MCF 10A (cell line): ENCODE measurements at regions not wholly inside any gene's neighbourhood (a gene's known extent, or its start where the extent isn't known, plus 50 kb on each side); places are given as distances from the start of the nearest gene placed in this dataset.

ENCODE experiments used
- BruUV-seq: library from RNA; stranded (reverse); fragments of 400-500 nt; replicated peaks from 2 replicates; lab custom pipeline; 2021; lab: Mats Ljungman, UMichigan
- CTCF ChIA-PET: fragments of 300-600 bp; sonication (Branson Sonifier 250); formaldehyde crosslinking; extraction: SDS; loops from one replicate; lab custom pipeline; 2021; ENCODE audit warnings: antibody characterized with exemption, inconsistent platforms; lab: Yijun Ruan, JAX
- POLR2A ChIA-PET: fragments of 300-600, 350-650 bp; sonication (Branson Sonifier 250); formaldehyde crosslinking; extraction: SDS; loops from one replicate; lab custom pipeline; 2020; ENCODE audit warnings: antibody characterized with exemption, inconsistent platforms; lab: Yijun Ruan, JAX
- DNase-seq: peaks from one replicate; pipeline ENCODE4 v3.0.0-alpha.2; 2018; ENCODE audit not compliant: unreplicated experiment
- H3K27ac Mint-ChIP-seq: one replicate; pipeline ENCODE4 v1.8.0; 2022; ENCODE audit warnings: mild to moderate bottlenecking, low read depth, mixed read lengths; ENCODE audit not compliant: unreplicated experiment
- H3K27me3 Mint-ChIP-seq: one replicate; pipeline ENCODE4 v1.8.0; 2022; ENCODE audit warnings: mixed read lengths; ENCODE audit not compliant: insufficient read depth, unreplicated experiment
- H3K36me3 Mint-ChIP-seq: one replicate; pipeline ENCODE4 v1.8.0; 2022; ENCODE audit warnings: mild to moderate bottlenecking, moderate library complexity, mixed read lengths; ENCODE audit not compliant: insufficient read depth, unreplicated experiment
- H3K4me1 Mint-ChIP-seq: one replicate; pipeline ENCODE4 v1.8.0; 2022; ENCODE audit warnings: mixed read lengths; ENCODE audit not compliant: insufficient read depth, unreplicated experiment
- H3K4me3 Mint-ChIP-seq: one replicate; pipeline ENCODE4 v1.8.0; 2022; ENCODE audit warnings: mild to moderate bottlenecking, moderate library complexity, mixed read lengths; ENCODE audit not compliant: unreplicated experiment
- H3K9me3 Mint-ChIP-seq: one replicate; pipeline ENCODE4 v1.8.0; 2022; ENCODE audit warnings: mixed read lengths; ENCODE audit not compliant: unreplicated experiment
- CTCF ChIP-seq: fragments of 200-600 bp; IDR thresholded peaks from one replicate; pipeline ENCODE4 v1.8.0; 2022; ENCODE audit warnings: antibody characterized with exemption, mild to moderate bottlenecking; ENCODE audit not compliant: unreplicated experiment
- intact Hi-C: fragments of 100-400 bp; cut with micrococcal nuclease; formaldehyde crosslinking; loops from 2 replicates; pipeline ENCODE4 v1.14.1; 2022

- no peak for DNase-seq
- Mint-ChIP-seq H3K4me3 (no peak overlapping the region), H3K27ac (no peak overlapping the region), H3K9me3 (peaks cover 8% of the 10 kb centered on the region), H3K27me3 (no peaks in the 10 kb centered on the region), H3K36me3 (no peaks in the 10 kb centered on the region), H3K4me1 (no peaks in the 10 kb centered on the region)
- no peak for TF ChIP-seq CTCF
- POLR2A ChIA-PET: no interaction called here
- CTCF ChIA-PET: interaction anchor here (0.5 to 2.1 kb wide), 11 partner anchors 12 to 1609 kb away, joined by 3 to 6 read pairs (median 3); no protein-coding TSS in a partner anchor
- intact Hi-C loops: no loop called here
- BruUV-seq: no TSS peak
These were observed 90.6 kb downstream of the SCP2D1 start for GRCh38 chr20:18904192-18904591.

- no peaks in the 10 kb centered on the region for H3K27me3 Mint-ChIP-seq
- intact Hi-C loops: no loop called here
- no peaks in the 10 kb centered on the region for H3K4me1 Mint-ChIP-seq
- H3K4me3 Mint-ChIP-seq: no peak overlapping the region
- H3K9me3 Mint-ChIP-seq: peaks cover 8% of the 10 kb centered on the region
- no peak overlapping the region for H3K27ac Mint-ChIP-seq
- CTCF ChIA-PET: interaction anchor here (0.5 to 2.1 kb wide), 10 partner anchors 11 to 1609 kb away, joined by 3 to 6 read pairs (median 3); no protein-coding TSS in a partner anchor
- TF ChIP-seq CTCF: no peak
- H3K36me3 Mint-ChIP-seq: no peaks in the 10 kb centered on the region
- no TSS peak for BruUV-seq
- POLR2A ChIA-PET: no interaction called here
- peak; percentile 34 for DNase-seq
These were observed 91.0 kb downstream of the SCP2D1 start for GRCh38 chr20:18904624-18905023.

- CTCF ChIA-PET: interaction anchor here (0.9 to 1.0 kb wide), 2 partner anchors 9 to 272 kb away, joined by 3 to 4 read pairs; no protein-coding TSS in a partner anchor
- intact Hi-C loops: no loop called here
- H3K27ac Mint-ChIP-seq: no peak overlapping the region
These were observed 92.5 kb downstream of the SCP2D1 start for GRCh38 chr20:18906046-18906445.

GRCh38 chr20:18907353-18907752 lies 93.8 kb downstream of the SCP2D1 start:
- Mint-ChIP-seq H3K4me3 (no peak overlapping the region), H3K36me3 (no peaks in the 10 kb centered on the region), H3K9me3 (peaks cover 8% of the 10 kb centered on the region), H3K27me3 (no peaks in the 10 kb centered on the region), H3K4me1 (no peaks in the 10 kb centered on the region), H3K27ac (no peak overlapping the region)
- CTCF ChIA-PET: no interaction called here
- no peak for TF ChIP-seq CTCF
- no TSS peak for BruUV-seq
- DNase-seq: no peak
- POLR2A ChIA-PET: no interaction called here
- intact Hi-C loops: no loop called here

More at GRCh38 chr20:18906046-18906445, 92.5 kb downstream of the SCP2D1 start:
- Mint-ChIP-seq H3K36me3 (no peaks in the 10 kb centered on the region), H3K4me1 (no peaks in the 10 kb centered on the region), H3K9me3 (peaks cover 8% of the 10 kb centered on the region), H3K4me3 (no peak overlapping the region), H3K27me3 (no peaks in the 10 kb centered on the region)
- no peak for TF ChIP-seq CTCF
- POLR2A ChIA-PET: no interaction called here
- BruUV-seq: no TSS peak
- DNase-seq: no peak
